GM12878 (cell line): ENCODE measurements at regions not wholly inside any gene's neighbourhood (a gene's known extent, or its start where the extent isn't known, plus 50 kb on each side); places are given as distances from the start of the nearest gene placed in this dataset.

Experiments used
- ATAC-seq: fragments of 200-7000 bp; cut with Tn5 transposase; 3 replicates; pipeline ENCODE4 v1.9.1; 2020; ENCODE audit warnings: mild to moderate bottlenecking, moderate library complexity
- BruUV-seq: library from RNA; stranded (reverse); fragments of 400-500 nt; replicated peaks from 2 replicates; lab custom pipeline; 2021; lab: Mats Ljungman, UMichigan
- CTCF ChIA-PET: fragments of 300-600 bp; sonication (Branson Sonifier 250); formaldehyde crosslinking; extraction: SDS; loops from one replicate; lab custom pipeline; 2021; ENCODE audit warnings: inconsistent platforms; lab: Yijun Ruan, JAX
- POLR2A ChIA-PET: fragments of 350-600 bp; formaldehyde crosslinking; extraction: SDS; loops from one replicate; lab custom pipeline; 2021; ENCODE audit warnings: inconsistent platforms; lab: Charles Lee
- RAD21 ChIA-PET: fragments of 300-600 bp; sonication (Branson Sonifier 250); formaldehyde crosslinking; loops from one replicate; lab custom pipeline; 2023; ENCODE audit warnings: antibody characterized with exemption; ENCODE audit not compliant: unreplicated experiment; lab: Charles Lee
- SMC1A ChIA-PET: fragments of 300-600 bp; sonication (Branson Sonifier 250); formaldehyde crosslinking; loops from one replicate; lab custom pipeline; 2023; ENCODE audit not compliant: unreplicated experiment, uncharacterized antibody; lab: Charles Lee
- DNase-seq: peaks from one replicate; pipeline ENCODE4 v3.0.0-alpha.2; 2011; ENCODE audit warnings: low read depth, low spot score
- FAIRE-seq: peaks from 3 replicates; lab custom pipeline; 2011; peaks lifted over from hg19 to GRCh38; lab: Jason Lieb, UNC
- H2AFZ ChIP-seq: 2 replicates; pipeline ENCODE4 v1.6.0; 2011; ENCODE audit warnings: low read depth, low read length, control low read depth; ENCODE audit not compliant: control insufficient read depth
- H3K27ac ChIP-seq: 2 replicates; pipeline ENCODE4 v1.5.1; 2011; ENCODE audit warnings: control low read depth; ENCODE audit not compliant: control insufficient read depth, insufficient read depth
- H3K27me3 ChIP-seq, 2 experiments: replicated peaks in 1 of 2; 2 replicates each; pipeline versions ENCODE4 v1.6.0 to v1.6.1; 2011; ENCODE audit warnings: low read length in 1 of 2; ENCODE audit not compliant: control insufficient read depth in 2 of 2, insufficient read depth in 2 of 2
- H3K36me3 ChIP-seq, 2 experiments: 2 replicates each; pipeline ENCODE4 v1.5.1; 2011; ENCODE audit warnings: low read length in 1 of 2; ENCODE audit not compliant: control insufficient read depth in 2 of 2, insufficient read depth in 2 of 2
- H3K4me1 ChIP-seq: 2 replicates; pipeline ENCODE4 v1.6.1; 2011; ENCODE audit warnings: mild to moderate bottlenecking, low read length, moderate library complexity, mixed read lengths; ENCODE audit not compliant: control insufficient read depth, insufficient read depth
- H3K4me2 ChIP-seq: 2 replicates; pipeline ENCODE4 v1.6.0; 2011; ENCODE audit warnings: control low read depth; ENCODE audit not compliant: control insufficient read depth, insufficient read depth
- H3K4me3 ChIP-seq: fragments of 200-600 bp; sonication (generic); 2 replicates; pipeline ENCODE4 v1.5.1; 2016
- H3K79me2 ChIP-seq: 2 replicates; pipeline ENCODE4 v1.6.0; 2011; ENCODE audit warnings: low read length; ENCODE audit not compliant: control insufficient read depth, insufficient read depth
- H3K9ac ChIP-seq: 2 replicates; pipeline ENCODE4 v1.8.0; 2011; ENCODE audit warnings: low read length, control low read depth, mixed read lengths; ENCODE audit not compliant: control insufficient read depth, insufficient read depth
- H3K9me3 ChIP-seq: replicated peaks from 3 replicates; pipeline ENCODE4 v1.5.1; 2011; ENCODE audit warnings: mild to moderate bottlenecking, low read length; ENCODE audit not compliant: control insufficient read depth, insufficient read depth
- H4K20me1 ChIP-seq: 2 replicates; pipeline ENCODE4 v1.6.0; 2011; ENCODE audit not compliant: control insufficient read depth, insufficient read depth
- CBFB ChIP-seq: IDR thresholded peaks from 2 replicates; pipeline ENCODE4 v1.6.1; 2016; ENCODE audit warnings: antibody characterized with exemption, low read depth
- JUNB ChIP-seq: IDR thresholded peaks from 2 replicates; pipeline ENCODE4 v1.6.1; 2016; ENCODE audit warnings: antibody characterized with exemption, mild to moderate bottlenecking
- MTA2 ChIP-seq: fragments of 450-650 bp; IDR thresholded peaks from 2 replicates; pipeline ENCODE4 v1.6.1; 2016; ENCODE audit warnings: low read depth, mild to moderate bottlenecking, moderate library complexity
- POLR2A ChIP-seq: IDR thresholded peaks from 2 replicates; pipeline ENCODE4 v1.6.1; 2011; ENCODE audit warnings: low read depth, mild to moderate bottlenecking, low read length
- RAD51 ChIP-seq: fragments of 450-650 bp; IDR thresholded peaks from 2 replicates; pipeline ENCODE4 v1.6.1; 2016; ENCODE audit warnings: moderate library complexity, mild to moderate bottlenecking, inconsistent platforms
- SMAD5 ChIP-seq: IDR thresholded peaks from 2 replicates; pipeline ENCODE4 v1.6.1; 2016; ENCODE audit warnings: antibody characterized with exemption, low read depth
- TAF1 ChIP-seq: IDR thresholded peaks from 2 replicates; pipeline ENCODE4 v1.6.1; 2011; ENCODE audit warnings: mild to moderate bottlenecking, low read depth, low read length, borderline replicate concordance
- TARDBP ChIP-seq: IDR thresholded peaks from 2 replicates; pipeline ENCODE4 v1.6.1; 2016; ENCODE audit warnings: borderline replicate concordance
- WGBS: methylation state at CpG from one replicate; pipeline ENCODE4 v1.1.6; 2016; ENCODE audit warnings: low lambda C conversion rate; ENCODE audit not compliant: insufficient replicate concordance, insufficient coverage; ENCODE audit errors: missing lambda C conversion rate; 5-methylcytosine and 5-hydroxymethylcytosine counted together
- in situ Hi-C: fragments of 300-500 bp; cut with MboI; formaldehyde crosslinking; loops from 9 replicates; pipeline ENCODE4 v1.14.3; 2018; ENCODE audit warnings: mixed read lengths
- intact Hi-C: fragments of 100-400 bp; cut with micrococcal nuclease; formaldehyde crosslinking; loops from one replicate; pipeline ENCODE4 v1.14.2; 2022; ENCODE audit not compliant: unreplicated experiment
- TF ChIP-seq, protein P1 (sequence below): fragments of 450-650 bp; IDR thresholded peaks from 2 replicates; pipeline ENCODE4 v1.6.1; 2017; ENCODE audit warnings: mild to moderate bottlenecking, low read depth, inconsistent platforms; ENCODE audit not compliant: poor library complexity, severe bottlenecking
- TF ChIP-seq, protein P2 (sequence below): fragments of 450-650 bp; IDR thresholded peaks from 2 replicates; pipeline ENCODE4 v1.6.1; 2017; ENCODE audit warnings: antibody characterized with exemption, mild to moderate bottlenecking, moderate library complexity
- TF ChIP-seq, protein P3 (sequence below): fragments of 450-650 bp; formaldehyde crosslinking; IDR thresholded peaks from 2 replicates; pipeline ENCODE4 v1.4.0; 2022; ENCODE audit warnings: mild to moderate bottlenecking, moderate library complexity

DNA sequence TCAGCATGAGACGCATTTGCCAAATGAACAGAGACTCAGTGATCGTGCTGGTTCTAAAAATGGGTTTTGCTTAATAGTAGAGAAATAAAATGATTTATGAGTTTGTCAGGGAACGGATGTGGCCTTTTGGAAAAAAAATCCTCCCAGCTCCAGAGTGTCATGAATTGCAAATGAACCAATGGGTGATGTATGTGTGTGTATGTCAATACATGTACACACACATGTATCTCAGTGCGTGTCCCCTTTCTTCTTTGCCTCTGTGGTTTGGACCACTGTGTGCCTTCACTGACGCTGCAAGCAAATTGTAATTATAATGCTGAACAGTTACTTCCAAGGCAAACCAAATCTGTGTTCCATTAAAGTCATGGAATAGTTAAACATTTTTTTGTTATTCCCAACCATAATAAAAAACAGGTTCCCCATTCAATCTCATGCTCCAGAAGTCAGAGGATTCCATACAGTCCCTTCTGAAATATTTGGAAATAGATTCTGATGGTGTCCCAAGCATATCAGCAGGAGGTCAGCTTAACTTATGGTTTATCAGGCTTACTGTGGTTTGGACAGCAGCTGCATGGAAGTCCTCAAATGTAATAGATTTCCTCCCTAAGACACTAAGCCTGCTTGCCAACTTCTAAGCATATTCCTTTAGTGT lies 630.5 kb downstream of the ACTL7B start:
- no peak overlapping the region for H2AFZ ChIP-seq
- CTCF ChIA-PET, result interaction anchor here (0.7 kb wide), 1 partner anchor 56 kb away, joined by 3 read pairs; no protein-coding TSS in a partner anchor
- no peaks in the 10 kb centered on the region for H3K27me3 ChIP-seq
- SMC1A ChIA-PET, result no interaction called here
- no peak overlapping the region for H3K27ac ChIP-seq
- DNase-seq, result no peak
- WGBS, result 10% methylated on average over 4 of the region's 5 CpGs
- ATAC-seq, result no peak
- intact Hi-C loops (no loop called here), in situ Hi-C loops (no loop called here)
- POLR2A ChIA-PET, result no interaction called here
- no peak for FAIRE-seq
- H3K36me3 ChIP-seq, result no peaks in the 10 kb centered on the region
- H4K20me1 ChIP-seq, result no peaks in the 10 kb centered on the region
- BruUV-seq, result no TSS peak
- H3K4me2 ChIP-seq, result no peak overlapping the region
- no peak overlapping the region for H3K9ac ChIP-seq
- TF ChIP-seq SMAD5 (no peak), JUNB (no peak), POLR2A (no peak), CBFB (no peak), MTA2 (no peak), TAF1 (no peak), TARDBP (no peak), RAD51 (no peak)
- TF ChIP-seq, protein P1, sequence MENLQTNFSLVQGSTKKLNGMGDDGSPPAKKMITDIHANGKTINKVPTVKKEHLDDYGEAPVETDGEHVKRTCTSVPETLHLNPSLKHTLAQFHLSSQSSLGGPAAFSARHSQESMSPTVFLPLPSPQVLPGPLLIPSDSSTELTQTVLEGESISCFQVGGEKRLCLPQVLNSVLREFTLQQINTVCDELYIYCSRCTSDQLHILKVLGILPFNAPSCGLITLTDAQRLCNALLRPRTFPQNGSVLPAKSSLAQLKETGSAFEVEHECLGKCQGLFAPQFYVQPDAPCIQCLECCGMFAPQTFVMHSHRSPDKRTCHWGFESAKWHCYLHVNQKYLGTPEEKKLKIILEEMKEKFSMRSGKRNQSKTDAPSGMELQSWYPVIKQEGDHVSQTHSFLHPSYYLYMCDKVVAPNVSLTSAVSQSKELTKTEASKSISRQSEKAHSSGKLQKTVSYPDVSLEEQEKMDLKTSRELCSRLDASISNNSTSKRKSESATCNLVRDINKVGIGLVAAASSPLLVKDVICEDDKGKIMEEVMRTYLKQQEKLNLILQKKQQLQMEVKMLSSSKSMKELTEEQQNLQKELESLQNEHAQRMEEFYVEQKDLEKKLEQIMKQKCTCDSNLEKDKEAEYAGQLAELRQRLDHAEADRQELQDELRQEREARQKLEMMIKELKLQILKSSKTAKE, result no peak
- TF ChIP-seq, protein P2, sequence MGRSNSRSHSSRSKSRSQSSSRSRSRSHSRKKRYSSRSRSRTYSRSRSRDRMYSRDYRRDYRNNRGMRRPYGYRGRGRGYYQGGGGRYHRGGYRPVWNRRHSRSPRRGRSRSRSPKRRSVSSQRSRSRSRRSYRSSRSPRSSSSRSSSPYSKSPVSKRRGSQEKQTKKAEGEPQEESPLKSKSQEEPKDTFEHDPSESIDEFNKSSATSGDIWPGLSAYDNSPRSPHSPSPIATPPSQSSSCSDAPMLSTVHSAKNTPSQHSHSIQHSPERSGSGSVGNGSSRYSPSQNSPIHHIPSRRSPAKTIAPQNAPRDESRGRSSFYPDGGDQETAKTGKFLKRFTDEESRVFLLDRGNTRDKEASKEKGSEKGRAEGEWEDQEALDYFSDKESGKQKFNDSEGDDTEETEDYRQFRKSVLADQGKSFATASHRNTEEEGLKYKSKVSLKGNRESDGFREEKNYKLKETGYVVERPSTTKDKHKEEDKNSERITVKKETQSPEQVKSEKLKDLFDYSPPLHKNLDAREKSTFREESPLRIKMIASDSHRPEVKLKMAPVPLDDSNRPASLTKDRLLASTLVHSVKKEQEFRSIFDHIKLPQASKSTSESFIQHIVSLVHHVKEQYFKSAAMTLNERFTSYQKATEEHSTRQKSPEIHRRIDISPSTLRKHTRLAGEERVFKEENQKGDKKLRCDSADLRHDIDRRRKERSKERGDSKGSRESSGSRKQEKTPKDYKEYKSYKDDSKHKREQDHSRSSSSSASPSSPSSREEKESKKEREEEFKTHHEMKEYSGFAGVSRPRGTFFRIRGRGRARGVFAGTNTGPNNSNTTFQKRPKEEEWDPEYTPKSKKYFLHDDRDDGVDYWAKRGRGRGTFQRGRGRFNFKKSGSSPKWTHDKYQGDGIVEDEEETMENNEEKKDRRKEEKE, result no peak
- TF ChIP-seq, protein P3, sequence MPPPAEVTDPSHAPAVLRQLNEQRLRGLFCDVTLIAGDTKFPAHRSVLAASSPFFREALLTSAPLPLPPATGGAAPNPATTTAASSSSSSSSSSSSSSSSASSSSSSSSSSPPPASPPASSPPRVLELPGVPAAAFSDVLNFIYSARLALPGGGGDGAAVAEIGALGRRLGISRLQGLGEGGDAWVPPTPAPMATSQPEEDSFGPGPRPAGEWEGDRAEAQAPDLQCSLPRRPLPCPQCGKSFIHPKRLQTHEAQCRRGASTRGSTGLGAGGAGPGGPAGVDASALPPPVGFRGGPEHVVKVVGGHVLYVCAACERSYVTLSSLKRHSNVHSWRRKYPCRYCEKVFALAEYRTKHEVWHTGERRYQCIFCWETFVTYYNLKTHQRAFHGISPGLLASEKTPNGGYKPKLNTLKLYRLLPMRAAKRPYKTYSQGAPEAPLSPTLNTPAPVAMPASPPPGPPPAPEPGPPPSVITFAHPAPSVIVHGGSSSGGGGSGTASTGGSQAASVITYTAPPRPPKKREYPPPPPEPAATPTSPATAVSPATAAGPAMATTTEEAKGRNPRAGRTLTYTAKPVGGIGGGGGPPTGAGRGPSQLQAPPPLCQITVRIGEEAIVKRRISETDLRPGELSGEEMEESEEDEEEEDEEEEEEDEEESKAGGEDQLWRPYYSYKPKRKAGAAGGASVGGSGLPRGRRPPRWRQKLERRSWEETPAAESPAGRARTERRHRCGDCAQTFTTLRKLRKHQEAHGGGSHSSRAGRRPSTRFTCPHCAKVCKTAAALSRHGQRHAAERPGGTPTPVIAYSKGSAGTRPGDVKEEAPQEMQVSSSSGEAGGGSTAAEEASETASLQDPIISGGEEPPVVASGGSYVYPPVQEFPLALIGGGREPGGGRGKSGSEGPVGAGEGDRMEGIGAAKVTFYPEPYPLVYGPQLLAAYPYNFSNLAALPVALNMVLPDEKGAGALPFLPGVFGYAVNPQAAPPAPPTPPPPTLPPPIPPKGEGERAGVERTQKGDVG (CRISPR knock-in tag), result no peak
- no peaks in the 10 kb centered on the region for H3K9me3 ChIP-seq
- H3K4me1 ChIP-seq, result no peaks in the 10 kb centered on the region
- no peak overlapping the region for H3K4me3 ChIP-seq
- H3K79me2 ChIP-seq, result no peaks in the 10 kb centered on the region
- RAD21 ChIA-PET, result no interaction called here
